ENCODE measurements at regions not wholly inside any gene's neighbourhood (a gene's known extent, or its start where the extent isn't known, plus 50 kb on each side); places are given as distances from the start of the nearest gene placed in this dataset.

GRCh38 chr7:155865830-155866525 lies 53.7 kb upstream of the SHH start:
- DNase-seq (ENCODE audit: low spot score), result no peak

GRCh38 chr7:155864991-155865690 lies 52.9 kb upstream of the SHH start:
- no peak for DNase-seq (ENCODE audit: low spot score)

GRCh38 chr7:155864271-155864985 lies 52.2 kb upstream of the SHH start:
- DNase-seq (ENCODE audit: low spot score), result no peak

GRCh38 chr7:155863721-155864151 lies 51.5 kb upstream of the SHH start:
- DNase-seq (ENCODE audit: low spot score), result no peak

- DNase-seq (ENCODE audit: low spot score), result no peak
Measured at GRCh38 chr7:155862123-155862892, 50.0 kb upstream of the SHH start.

Measured in iPS-NIHi11 (cell line).